Fibroblast of skin of scalp (primary cell): ENCODE measurements at regions not wholly inside any gene's neighbourhood (a gene's known extent, or its start where the extent isn't known, plus 50 kb on each side); places are given as distances from the start of the nearest gene placed in this dataset.
"Not testable (repeated sequence)": the region's sequence is repeated elsewhere in the genome, so short reads cannot be mapped to it uniquely, and the experiment has no call there.

ENCODE experiments used
- DNase-seq: peaks from one replicate; pipeline ENCODE4 v3.0.0-alpha.2; 2013

DNA sequence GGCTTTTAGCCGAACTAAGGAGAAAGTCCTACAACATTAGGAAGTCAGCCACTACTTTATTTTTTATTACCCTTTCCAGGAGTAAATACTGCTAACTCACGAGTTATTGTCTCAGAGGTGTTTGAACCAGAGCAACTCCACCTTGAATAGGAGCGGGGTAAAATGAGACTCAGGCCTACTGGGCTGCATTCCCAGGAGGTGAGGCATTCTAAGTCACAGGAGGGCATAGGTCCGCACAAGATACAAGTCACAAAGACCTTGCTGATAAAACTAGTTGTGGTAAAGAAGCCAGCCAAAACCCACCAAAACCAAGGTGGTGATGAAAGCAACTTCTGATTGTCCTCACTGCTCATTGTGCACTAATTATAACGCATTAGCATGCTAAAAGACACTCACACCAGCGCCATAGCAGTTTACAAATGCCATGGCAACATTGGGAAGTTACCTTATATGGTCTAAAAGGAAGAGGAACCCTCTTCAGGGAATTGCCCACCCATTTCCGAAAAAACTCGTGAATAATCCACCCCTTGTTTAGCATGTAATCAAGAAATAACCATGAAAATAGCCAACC, 555.9 kb downstream of the IGSF11 start:
- DNase-seq, result no peak

DNA sequence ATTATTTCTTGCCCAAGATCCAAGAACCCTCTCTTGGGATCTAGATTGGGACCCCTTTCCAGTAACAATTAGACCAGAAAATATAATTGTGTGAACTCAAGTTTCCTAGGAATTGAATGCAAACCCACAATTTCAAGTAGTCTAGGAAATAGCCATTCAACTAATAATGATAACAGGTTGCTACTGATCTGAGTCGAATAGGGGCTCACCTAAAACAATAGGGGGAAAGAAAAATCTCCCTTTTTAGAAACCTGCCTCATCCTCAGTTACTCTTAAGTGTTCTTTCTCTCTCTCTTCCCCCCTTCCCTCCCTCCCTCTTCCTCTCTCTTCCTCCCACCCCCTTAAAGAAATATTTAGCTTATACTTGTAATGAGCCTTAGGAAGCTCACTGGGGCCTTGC, 555.3 kb downstream of the IGSF11 start:
- no peak for DNase-seq

DNA sequence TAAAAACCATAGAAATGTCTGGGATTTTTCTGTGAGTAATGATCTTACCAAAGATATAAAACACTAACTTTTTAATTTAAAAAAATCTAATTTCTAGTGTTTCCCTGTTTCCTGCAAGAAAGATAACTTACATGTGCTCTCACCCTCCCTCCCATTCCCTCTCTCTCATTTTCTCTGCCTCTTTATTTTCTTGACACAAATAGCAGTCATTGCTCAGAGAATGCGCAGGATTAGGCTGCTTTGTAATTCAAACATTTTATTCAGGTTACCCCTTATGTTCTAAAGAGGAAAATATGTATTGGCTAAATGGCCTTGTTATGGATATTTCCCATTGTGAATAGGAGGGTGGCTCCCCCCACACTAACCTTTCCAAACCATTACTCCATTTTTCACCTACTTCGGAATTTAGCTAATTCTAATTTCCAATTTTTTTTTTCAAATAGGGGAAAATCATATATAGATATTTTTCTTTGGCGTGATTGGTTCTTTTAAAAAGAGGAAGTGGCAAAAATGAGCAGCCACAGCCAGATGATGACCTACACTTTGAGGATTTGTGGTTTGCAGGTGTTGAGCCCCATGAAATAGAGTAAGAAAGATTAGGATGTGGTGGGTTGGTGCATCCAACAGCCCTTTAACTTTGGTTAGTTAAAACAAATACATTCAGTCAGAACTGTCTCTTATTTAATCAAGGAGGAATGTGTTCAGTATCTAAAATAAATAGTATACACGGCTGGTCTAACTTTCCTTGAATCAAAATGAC, 554.4 kb downstream of the IGSF11 start:
- no peak for DNase-seq

DNA sequence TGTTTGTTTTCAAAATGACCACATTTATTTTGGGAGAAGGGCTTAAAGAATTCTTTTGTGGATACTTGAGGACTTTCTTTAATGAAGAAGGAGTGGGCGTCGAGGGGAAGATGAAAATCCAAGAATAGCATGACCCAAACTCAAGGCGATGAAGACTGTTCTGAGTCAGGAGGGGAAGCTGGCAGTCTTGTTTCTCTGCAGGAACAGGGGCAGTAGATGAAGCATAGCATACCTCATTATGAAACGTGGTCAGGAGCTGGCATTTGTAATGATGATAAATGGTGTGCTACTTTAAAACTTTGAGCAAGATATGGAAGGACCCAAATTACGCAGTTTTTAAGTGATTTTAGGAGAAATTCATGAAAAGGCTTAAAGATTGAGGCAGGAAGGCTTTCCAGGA, 549.0 kb downstream of the IGSF11 start:
- no peak for DNase-seq

DNA sequence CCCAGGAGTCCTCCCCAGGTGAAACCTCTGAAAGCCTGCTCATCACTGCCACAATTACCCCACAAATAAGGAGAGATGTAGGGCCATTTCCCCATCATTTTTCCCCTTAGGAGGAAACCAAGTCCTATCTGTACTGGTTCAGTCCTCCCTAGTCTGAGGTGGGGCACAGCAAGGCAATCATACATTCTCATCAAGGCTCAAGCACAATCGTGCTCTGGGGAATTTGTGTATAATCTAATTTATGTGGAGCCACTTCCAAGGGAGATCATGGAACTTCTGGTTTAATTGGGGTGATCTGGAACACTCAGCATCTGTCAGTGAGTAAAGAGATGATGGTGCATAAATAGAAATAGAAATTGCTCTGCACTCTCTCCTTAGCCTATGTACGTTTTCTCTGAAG, 546.9 kb downstream of the IGSF11 start:
- DNase-seq, result no peak

GRCh38 chr3:118488732-118489131, 545.9 kb downstream of the IGSF11 start:
- no peak for DNase-seq

- DNase-seq, result no peak
Observed at GRCh38 chr3:118495206-118495605, 539.4 kb downstream of the IGSF11 start.

DNA sequence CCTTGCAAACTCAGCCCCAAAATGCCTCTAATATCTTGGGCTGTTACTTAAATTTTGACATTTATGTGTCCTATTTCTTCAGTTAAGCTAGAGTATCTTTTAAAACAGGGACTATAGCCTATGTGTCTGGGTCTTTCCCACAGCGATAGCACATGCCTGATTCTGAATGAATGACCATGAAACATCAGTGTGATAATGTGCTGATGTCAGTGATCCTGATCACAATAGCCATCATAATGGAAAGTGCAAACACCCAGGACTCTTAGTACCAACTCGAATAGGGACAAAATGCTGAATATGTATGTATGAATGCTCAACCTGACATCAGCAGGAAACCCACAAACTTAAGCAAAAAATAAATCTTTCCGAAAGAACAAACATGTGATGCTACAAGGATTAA, 537.4 kb downstream of the IGSF11 start:
- no peak for DNase-seq

GRCh38 chr3:118501152-118501551, 533.5 kb downstream of the IGSF11 start:
- DNase-seq, result peak; percentile 41

GRCh38 chr3:118504906-118505305, 529.7 kb downstream of the IGSF11 start:
- DNase-seq, result no peak

DNA sequence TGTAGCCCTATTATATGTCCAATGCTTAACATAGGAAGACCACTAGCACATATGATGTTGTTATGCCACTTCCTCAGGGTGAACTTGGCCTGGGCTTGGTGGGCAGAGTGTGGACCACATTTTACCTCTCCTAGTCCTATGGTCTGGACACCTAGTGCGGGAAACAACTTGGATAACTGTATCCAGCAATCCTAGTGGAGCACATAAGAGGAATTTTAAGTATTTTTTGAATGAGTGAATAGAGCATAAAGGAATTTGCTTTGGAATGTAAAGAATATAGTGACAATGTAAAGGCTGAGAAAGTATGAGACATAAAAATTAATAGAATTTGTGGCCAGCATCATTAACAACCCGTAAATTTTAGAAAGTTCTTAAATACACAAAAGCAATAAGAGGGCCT, 528.9 kb downstream of the IGSF11 start:
- peak; percentile 41 for DNase-seq

- DNase-seq, result no peak
Observed at GRCh38 chr3:118511402-118511801, 523.2 kb downstream of the IGSF11 start.

GRCh38 chr3:118512301-118512700, 522.3 kb downstream of the IGSF11 start:
- DNase-seq, result no peak

- DNase-seq, result no peak
Observed at GRCh38 chr3:118525077-118525476, 509.6 kb downstream of the IGSF11 start.

- no peak for DNase-seq
Observed at GRCh38 chr3:118526758-118527513, 507.7 kb downstream of the IGSF11 start.

GRCh38 chr3:118527514-118528044, 507.1 kb downstream of the IGSF11 start:
- no peak for DNase-seq

DNA sequence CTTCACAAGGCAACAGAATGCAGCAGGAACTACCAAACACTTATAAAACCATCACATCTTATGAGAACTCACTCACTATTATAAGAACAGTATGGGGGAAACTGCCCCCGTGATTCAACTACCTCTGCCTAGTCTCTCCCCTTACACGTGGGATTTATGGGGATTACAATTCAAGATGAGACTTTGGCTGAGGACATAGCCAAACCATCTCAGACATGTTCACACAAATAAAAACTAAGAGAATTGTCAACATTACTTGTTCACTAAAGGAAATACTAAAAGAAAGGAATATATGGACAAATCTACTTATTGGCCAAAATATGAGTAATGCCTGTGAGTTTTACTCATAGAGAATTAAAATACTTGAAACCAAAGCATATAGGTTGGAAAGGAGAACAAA, 505.1 kb downstream of the IGSF11 start:
- no peak for DNase-seq

DNA sequence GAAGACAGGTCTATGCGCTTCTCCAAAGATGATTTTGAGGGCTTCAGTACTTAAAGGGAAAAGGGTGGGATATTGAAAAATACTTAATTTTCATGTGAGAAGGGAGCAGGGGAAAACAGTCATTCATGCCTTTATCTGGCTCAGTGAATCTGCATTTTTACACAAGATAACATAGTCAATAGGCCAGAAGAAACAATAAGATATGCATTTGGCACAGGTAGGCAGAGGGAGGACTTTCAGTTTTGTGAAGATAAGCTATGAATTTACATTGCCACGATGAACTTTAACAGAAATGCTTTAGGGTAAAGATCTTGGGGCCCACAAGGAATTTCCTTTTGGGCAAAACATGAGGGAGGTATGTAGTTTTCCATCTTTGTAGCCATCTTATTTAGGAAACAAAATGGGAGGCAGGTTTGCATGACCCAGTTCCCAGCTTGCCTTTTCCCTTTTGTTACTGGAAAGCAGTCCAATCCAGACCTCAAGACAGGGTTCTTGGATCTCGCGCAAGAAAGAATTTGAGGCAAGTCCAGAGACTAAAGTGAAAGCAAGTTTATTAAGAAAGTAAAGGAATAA, 504.2 kb downstream of the IGSF11 start:
- no peak for DNase-seq

GRCh38 chr3:118530927-118531356, 503.7 kb downstream of the IGSF11 start:
- not testable (repeated sequence) for DNase-seq

DNA sequence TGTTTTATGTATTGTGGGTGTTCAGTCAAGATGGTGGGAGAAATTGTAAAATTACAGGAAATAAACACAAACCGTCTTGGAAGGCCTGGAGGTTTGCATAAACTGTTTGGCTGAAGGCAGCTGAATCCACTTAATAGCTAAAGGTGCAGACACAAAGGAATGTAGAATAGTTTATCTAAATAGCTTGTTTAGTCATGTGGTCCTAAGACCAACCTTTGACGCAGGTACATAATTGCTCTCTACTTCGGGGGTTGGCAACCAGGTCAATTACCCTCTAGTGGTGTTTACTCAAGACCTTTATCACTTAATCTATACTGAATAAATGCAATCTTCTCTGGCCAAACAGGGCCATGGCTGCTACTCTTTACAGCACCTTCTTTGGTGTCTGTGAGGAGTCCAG, 502.8 kb downstream of the IGSF11 start:
- no peak for DNase-seq

DNA sequence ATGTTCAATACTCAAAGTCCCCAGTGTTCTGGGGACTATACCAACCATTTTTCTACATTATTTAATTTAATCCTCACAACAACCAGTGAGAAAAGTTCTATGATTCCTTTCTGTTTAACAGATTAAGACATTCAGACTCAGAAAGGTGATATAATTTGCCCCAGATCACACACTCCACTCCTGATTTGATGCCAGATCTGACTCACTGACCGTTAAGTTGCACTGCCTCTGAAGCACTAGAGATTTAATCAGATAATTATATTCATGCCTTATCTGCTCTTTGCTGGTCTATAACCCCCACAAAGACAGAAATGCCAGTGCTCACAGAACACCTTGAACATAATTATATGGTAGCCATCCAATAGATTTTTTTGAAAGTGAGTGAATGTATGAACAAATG, 501.0 kb downstream of the IGSF11 start:
- no peak for DNase-seq

GRCh38 chr3:118534519-118534918, 500.1 kb downstream of the IGSF11 start:
- no peak for DNase-seq

DNA sequence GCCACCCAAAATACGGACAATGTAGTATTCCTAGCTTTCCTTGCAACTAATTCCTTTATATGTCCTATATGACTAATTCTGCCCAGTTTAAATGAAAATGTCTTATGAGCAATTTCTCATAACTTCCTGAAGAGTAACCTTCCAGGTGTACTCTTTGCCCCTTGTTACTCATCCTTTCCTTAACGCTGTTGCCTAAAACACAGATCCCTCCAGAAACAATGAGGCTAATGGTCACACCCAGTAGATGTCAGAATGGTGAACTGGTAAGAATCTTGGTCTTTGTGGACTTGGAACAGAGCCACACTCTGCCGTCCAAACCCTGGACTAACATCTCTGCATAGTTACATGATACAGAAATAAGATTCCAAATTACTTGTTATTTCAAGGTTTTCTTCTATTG, 497.9 kb downstream of the IGSF11 start:
- DNase-seq, result no peak
